ENCODE measurements at regions not wholly inside any gene's neighbourhood (a gene's known extent, or its start where the extent isn't known, plus 50 kb on each side); places are given as distances from the start of the nearest gene placed in this dataset.
"Not testable (repeated sequence)": the region's sequence is repeated elsewhere in the genome, so short reads cannot be mapped to it uniquely, and the experiment has no call there.

DNA sequence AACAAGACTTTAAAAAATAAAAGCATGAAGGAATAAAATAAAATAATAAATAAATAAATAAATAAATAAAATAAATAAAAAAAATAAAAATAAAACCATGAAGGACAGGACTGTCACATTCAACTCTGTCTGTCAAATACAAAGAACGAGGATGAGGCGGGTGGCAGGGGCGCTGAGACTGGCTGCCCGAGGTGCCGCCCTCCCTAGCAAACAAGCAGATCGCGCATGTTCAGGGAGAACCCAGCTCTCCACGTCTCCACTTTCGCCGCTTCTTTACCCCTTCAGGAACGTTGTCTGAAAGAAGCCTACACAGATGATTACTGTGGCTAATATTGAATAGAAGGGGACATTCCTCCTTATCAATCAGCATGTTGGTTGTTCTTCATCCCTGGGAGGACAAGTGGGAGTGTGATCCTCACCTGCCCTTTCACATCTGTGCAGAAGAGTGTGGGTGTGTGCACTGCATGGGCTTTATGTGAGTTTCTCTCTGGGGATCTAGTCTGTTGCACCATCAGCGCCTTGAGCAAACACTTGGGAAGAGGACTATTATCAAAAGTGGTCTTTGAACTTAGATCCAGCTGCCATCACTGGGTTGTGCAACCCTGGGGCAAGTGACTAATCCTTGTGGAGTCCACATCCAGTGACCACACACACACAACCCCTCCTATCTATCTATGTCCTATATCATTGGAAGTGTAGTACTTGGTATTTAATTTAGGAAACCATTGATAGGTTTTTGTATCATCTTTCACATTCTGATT is 399.2 kb downstream of the IRX2 start:
- DNase-seq: no peak
- intact Hi-C loops (cut with micrococcal nuclease): no loop called here
- H3K27ac Mint-ChIP-seq: no peak overlapping the region
- H3K27me3 Mint-ChIP-seq: no peaks in the 10 kb centered on the region
- no peaks in the 10 kb centered on the region for H3K9me3 Mint-ChIP-seq
- no peaks in the 10 kb centered on the region for H3K36me3 Mint-ChIP-seq (ENCODE audit: low read depth)
- no peaks in the 10 kb centered on the region for H3K4me1 Mint-ChIP-seq
- H3K4me3 Mint-ChIP-seq: no peak overlapping the region

DNA sequence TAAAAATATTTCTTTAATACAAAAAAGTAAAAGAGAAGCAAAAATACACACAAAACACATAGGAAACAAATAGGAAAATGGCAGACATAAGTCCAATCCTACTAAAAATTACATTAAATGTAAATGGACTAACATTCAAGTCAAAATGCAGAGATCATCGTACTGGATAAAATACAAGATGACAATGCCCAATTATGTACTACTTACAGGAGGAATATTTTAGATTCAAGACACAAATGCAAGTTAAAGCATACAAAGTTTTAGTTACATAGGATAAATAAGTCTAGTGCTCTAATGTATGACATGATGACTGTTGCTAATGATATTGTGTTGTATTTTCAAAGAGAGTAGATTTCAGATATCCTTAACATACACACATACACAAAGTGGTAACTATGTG is 401.7 kb downstream of the IRX2 start:
- DNase-seq; intact Hi-C loops (cut with micrococcal nuclease); H3K9me3 Mint-ChIP-seq; H3K27me3 Mint-ChIP-seq; H3K4me1 Mint-ChIP-seq; H3K36me3 Mint-ChIP-seq (ENCODE audit: low read depth); H3K4me3 Mint-ChIP-seq; H3K27ac Mint-ChIP-seq: not testable (repeated sequence)

DNA sequence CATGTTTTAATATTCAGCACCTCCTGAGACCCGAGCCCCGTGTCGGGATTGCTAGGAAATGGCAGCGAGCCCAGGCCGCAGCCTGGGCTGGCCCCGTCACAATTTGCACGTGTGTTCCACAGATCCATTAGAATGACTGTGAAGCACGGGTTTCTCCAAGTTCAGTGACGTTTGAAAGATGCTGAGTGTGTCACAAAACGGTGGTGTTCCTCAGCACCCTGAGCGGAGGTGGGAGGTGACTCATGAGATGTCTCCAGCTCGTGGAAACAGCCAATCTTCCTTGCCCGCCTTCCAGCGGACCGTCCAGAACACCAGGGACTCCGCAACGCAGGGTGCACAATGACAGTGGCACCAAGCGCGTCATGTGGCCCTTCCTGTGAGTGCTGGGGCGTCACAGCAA is 412.8 kb downstream of the IRX2 start:
- no peaks in the 10 kb centered on the region for H3K36me3 Mint-ChIP-seq (ENCODE audit: low read depth)

DNA sequence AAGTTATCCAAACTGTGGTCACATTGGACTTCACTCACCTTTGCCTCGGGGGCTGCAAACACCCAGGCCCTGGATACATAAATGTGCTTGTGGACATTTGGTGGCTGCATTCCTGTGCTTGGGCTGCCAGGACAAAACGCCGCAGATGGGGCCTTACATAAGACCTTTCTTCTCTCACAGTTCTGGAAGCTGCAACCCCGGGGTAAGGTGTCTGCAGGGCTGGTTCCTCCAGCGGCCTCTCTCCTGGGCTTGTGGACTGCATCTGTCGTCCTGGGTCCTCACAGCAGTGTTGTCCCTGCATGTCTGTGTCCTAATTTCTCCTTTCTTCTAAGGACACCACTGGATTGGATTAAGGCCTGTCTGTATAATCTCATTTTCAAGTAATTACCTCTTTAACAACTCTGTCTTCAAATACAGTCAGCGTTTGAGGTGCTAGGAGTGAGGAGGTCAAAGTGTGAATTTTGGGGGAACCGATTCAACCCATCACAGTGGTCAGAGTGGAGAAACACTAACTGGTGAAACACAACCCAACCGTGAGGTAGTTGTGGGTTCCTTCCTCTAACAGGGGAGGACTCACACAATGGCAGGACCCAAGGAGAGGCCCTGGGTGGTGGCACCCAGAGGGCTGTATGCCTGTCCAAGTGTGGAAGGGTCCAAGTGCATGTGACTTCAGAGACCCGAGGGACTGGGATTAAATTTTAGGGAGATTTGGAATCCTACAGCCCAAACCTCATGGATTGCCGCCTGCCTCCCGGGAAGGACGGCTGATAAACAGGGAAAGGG is 415.6 kb downstream of the IRX2 start:
- no peak overlapping the region for H3K27ac Mint-ChIP-seq
- no peak overlapping the region for H3K4me3 Mint-ChIP-seq
- DNase-seq: no peak
- H3K9me3 Mint-ChIP-seq: peaks cover 5% of the 10 kb centered on the region
- no peaks in the 10 kb centered on the region for H3K4me1 Mint-ChIP-seq
- intact Hi-C loops (cut with micrococcal nuclease): no loop called here
- no peaks in the 10 kb centered on the region for H3K36me3 Mint-ChIP-seq (ENCODE audit: low read depth)
- H3K27me3 Mint-ChIP-seq: no peaks in the 10 kb centered on the region

More for the DNA sequence above, 412.8 kb downstream of the IRX2 start:
- Mint-ChIP-seq H3K27me3 (no peaks in the 10 kb centered on the region), H3K4me1 (no peaks in the 10 kb centered on the region), H3K27ac (no peak overlapping the region), H3K4me3 (no peak overlapping the region), H3K9me3 (no peaks in the 10 kb centered on the region)
- intact Hi-C loops (cut with micrococcal nuclease): no loop called here
- DNase-seq: no peak

- H3K4me3 Mint-ChIP-seq: no peak overlapping the region
- peaks cover 5% of the 10 kb centered on the region for H3K9me3 Mint-ChIP-seq
- H3K27ac Mint-ChIP-seq: no peak overlapping the region
- H3K4me1 Mint-ChIP-seq: no peaks in the 10 kb centered on the region
- no peaks in the 10 kb centered on the region for H3K36me3 Mint-ChIP-seq (ENCODE audit: low read depth)
- intact Hi-C loops (cut with micrococcal nuclease): no loop called here
- no peaks in the 10 kb centered on the region for H3K27me3 Mint-ChIP-seq
- DNase-seq: no peak
These were observed 416.2 kb downstream of the IRX2 start for GRCh38 chr5:2335125-2335732.

DNA sequence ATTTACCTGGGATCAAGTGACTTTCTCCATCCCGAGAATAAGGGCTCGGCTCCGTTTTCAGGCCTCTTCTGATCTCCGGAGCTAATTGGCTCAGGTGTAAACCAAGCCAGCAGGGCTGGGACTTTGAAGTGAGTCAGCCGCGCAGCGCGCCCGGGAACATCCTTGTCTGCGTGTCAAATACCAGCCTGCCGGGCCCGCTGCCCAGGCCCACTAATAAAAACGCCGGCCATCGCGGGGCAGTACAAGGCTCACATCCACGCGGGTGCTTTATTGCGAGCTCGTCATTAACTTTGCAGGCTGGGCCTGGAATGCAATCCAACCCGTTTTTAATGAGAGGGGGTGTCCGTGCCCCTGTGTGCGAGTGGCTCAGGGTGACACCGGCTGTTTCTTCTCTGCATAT is 416.8 kb downstream of the IRX2 start:
- H3K36me3 Mint-ChIP-seq (ENCODE audit: low read depth): no peaks in the 10 kb centered on the region
- intact Hi-C loops (cut with micrococcal nuclease): no loop called here
- H3K27me3 Mint-ChIP-seq: no peaks in the 10 kb centered on the region
- H3K9me3 Mint-ChIP-seq: peaks cover 5% of the 10 kb centered on the region
- no peak overlapping the region for H3K4me3 Mint-ChIP-seq
- no peak for DNase-seq
- no peak overlapping the region for H3K27ac Mint-ChIP-seq
- no peaks in the 10 kb centered on the region for H3K4me1 Mint-ChIP-seq

- Mint-ChIP-seq H3K27me3 (no peaks in the 10 kb centered on the region), H3K4me1 (no peaks in the 10 kb centered on the region), H3K4me3 (no peak overlapping the region), H3K27ac (no peak overlapping the region), H3K36me3 (ENCODE audit: low read depth) (no peaks in the 10 kb centered on the region), H3K9me3 (peaks cover 5% of the 10 kb centered on the region)
- intact Hi-C loops (cut with micrococcal nuclease): no loop called here
- no peak for DNase-seq
These were observed 418.2 kb downstream of the IRX2 start for GRCh38 chr5:2333291-2333690.

DNA sequence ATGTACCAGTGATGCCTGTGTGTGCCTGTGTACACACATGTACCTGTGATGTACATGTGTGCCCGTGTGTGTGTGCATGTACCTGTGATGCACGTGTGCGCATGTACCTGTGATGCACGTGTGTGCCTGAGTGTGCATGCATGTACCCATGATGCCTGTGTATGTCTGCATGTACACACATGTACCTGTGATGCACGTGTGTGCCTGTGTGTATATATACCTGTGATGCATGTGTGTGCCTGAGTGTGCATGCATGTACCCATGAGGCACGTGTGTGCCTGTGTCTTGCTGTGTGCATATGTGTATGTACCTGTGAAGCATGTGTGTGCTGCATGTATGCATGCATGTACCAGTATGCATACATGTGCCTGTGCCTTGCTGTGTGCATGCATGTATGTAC is 419.0 kb downstream of the IRX2 start:
- H3K9me3 Mint-ChIP-seq: peaks cover 5% of the 10 kb centered on the region
- H3K4me1 Mint-ChIP-seq: no peaks in the 10 kb centered on the region
- H3K4me3 Mint-ChIP-seq: no peak overlapping the region
- H3K36me3 Mint-ChIP-seq (ENCODE audit: low read depth): no peaks in the 10 kb centered on the region
- no peaks in the 10 kb centered on the region for H3K27me3 Mint-ChIP-seq
- no peak overlapping the region for H3K27ac Mint-ChIP-seq
- intact Hi-C loops (cut with micrococcal nuclease): no loop called here
- no peak for DNase-seq

GRCh38 chr5:2330325-2331130 is 420.9 kb downstream of the IRX2 start:
- intact Hi-C loops (cut with micrococcal nuclease): no loop called here
- Mint-ChIP-seq H3K27ac (no peak overlapping the region), H3K4me3 (no peak overlapping the region), H3K27me3 (no peaks in the 10 kb centered on the region), H3K36me3 (ENCODE audit: low read depth) (no peaks in the 10 kb centered on the region), H3K9me3 (peaks cover 5% of the 10 kb centered on the region), H3K4me1 (no peaks in the 10 kb centered on the region)
- no peak for DNase-seq

DNA sequence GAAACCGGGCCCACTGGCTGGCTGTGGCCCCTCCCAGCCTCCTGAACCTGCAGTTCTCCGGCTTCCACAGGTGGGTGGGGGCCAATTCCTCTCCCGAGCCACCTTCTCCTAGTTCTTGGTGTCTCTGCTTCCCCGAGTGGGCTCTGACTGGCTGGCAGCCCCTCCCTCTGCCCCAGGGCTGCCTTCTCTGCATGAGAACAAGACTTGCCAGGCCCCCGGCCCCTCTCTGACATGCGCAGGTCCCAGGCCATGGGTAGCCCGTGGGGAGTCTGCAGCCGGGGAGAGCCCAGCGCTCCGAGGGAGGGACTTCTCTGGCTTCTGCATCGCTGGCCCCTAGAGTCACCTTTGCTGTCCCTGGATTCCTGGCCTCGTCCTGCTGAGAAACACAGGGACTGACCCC is 421.7 kb downstream of the IRX2 start:
- Mint-ChIP-seq H3K4me3 (no peak overlapping the region), H3K36me3 (ENCODE audit: low read depth) (no peaks in the 10 kb centered on the region), H3K9me3 (peaks cover 5% of the 10 kb centered on the region), H3K4me1 (no peaks in the 10 kb centered on the region), H3K27me3 (no peaks in the 10 kb centered on the region), H3K27ac (no peak overlapping the region)
- intact Hi-C loops (cut with micrococcal nuclease): no loop called here
- DNase-seq: no peak

- DNase-seq: no peak
- no peak overlapping the region for H3K27ac Mint-ChIP-seq
- H3K36me3 Mint-ChIP-seq (ENCODE audit: low read depth): no peaks in the 10 kb centered on the region
- H3K4me3 Mint-ChIP-seq: no peak overlapping the region
- intact Hi-C loops (cut with micrococcal nuclease): no loop called here
- no peaks in the 10 kb centered on the region for H3K9me3 Mint-ChIP-seq
- H3K4me1 Mint-ChIP-seq: no peaks in the 10 kb centered on the region
- H3K27me3 Mint-ChIP-seq: no peaks in the 10 kb centered on the region
These were observed 424.9 kb downstream of the IRX2 start for GRCh38 chr5:2326601-2327000.

GRCh38 chr5:2324788-2325187 is 426.7 kb downstream of the IRX2 start:
- no peak overlapping the region for H3K4me3 Mint-ChIP-seq
- no peaks in the 10 kb centered on the region for H3K4me1 Mint-ChIP-seq
- no peaks in the 10 kb centered on the region for H3K27me3 Mint-ChIP-seq
- intact Hi-C loops (cut with micrococcal nuclease): no loop called here
- no peak overlapping the region for H3K27ac Mint-ChIP-seq
- H3K36me3 Mint-ChIP-seq (ENCODE audit: low read depth): no peaks in the 10 kb centered on the region
- H3K9me3 Mint-ChIP-seq: no peaks in the 10 kb centered on the region
- DNase-seq: no peak

- intact Hi-C loops (cut with micrococcal nuclease): no loop called here
- Mint-ChIP-seq H3K27ac (no peak overlapping the region), H3K9me3 (no peaks in the 10 kb centered on the region), H3K4me1 (no peaks in the 10 kb centered on the region), H3K4me3 (no peak overlapping the region), H3K36me3 (ENCODE audit: low read depth) (no peaks in the 10 kb centered on the region), H3K27me3 (no peaks in the 10 kb centered on the region)
- no peak for DNase-seq
These were observed 430.9 kb downstream of the IRX2 start for GRCh38 chr5:2320611-2321010.

DNA sequence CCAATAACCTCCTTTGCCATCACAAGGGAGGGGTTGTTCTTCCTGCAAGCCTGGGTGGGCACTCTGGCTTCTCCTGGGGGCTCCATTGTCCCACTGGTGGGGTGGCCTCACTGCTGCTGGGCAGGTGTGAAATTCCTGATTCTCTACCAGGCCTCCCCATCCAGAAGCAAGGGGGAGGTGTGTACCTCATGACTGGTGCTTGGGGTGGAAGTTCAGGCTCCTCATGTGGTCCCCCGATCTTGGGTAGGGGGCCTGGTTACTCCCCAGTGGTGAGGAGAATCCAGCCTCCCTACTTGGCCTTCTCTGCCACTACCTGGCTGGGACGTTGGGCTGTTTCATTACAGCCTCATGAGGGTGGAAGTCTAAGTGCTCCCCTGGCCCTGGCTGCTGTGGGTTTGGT is 433.9 kb downstream of the IRX2 start:
- H3K4me1 Mint-ChIP-seq: no peaks in the 10 kb centered on the region
- H3K27ac Mint-ChIP-seq: no peak overlapping the region
- no peaks in the 10 kb centered on the region for H3K27me3 Mint-ChIP-seq
- no peak for DNase-seq
- intact Hi-C loops (cut with micrococcal nuclease): no loop called here
- no peak overlapping the region for H3K4me3 Mint-ChIP-seq
- no peaks in the 10 kb centered on the region for H3K9me3 Mint-ChIP-seq
- H3K36me3 Mint-ChIP-seq (ENCODE audit: low read depth): no peaks in the 10 kb centered on the region

Data from activated CD4-positive, alpha-beta T cell treated with anti-CD3 and anti-CD28 coated beads, Interleukin-2, amount 10 ng/mL, durations not matched to agents 24 days and 14 days (primary cell).